ENCODE measurements at regions not wholly inside any gene's neighbourhood (a gene's known extent, or its start where the extent isn't known, plus 50 kb on each side); places are given as distances from the start of the nearest gene placed in this dataset.

DNA sequence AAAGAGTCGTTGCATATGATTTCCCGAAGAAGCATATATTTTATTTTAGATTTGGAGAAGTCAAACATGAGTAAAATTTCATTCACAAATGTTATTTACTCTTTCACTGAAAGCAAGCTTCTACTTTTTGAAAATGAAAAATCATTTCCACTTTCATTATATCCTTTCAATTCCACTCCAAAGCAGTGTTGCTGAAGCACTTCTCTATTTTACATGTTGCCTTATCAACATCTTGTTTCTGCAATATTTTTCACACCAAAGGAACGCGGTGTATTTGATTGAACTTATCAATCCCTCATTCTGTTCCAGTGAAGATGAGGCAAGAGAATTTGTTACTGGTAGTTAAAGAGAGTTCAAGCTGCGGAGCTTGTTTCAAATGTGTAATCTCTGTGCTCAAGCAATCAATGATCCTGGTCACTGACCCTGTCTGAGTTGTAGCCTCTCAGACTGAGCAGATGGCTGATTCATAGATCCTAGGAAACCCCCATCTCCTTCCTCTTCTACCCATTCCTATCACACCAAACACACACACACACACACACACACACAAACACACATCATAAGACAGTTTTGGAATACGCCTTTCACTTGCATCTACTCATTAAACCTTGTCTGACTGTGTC, 236.2 kb upstream of the FLRT2 start:
- no peak for ATAC-seq
- Histone ChIP-seq H3K27ac (ENCODE audit: low read depth) (no peak overlapping the region), H3K79me2 (replicated peaks; ENCODE audit: insufficient read depth) (no peaks in the 10 kb centered on the region), H4K20me1 (replicated peaks; ENCODE audit: insufficient read depth) (no peaks in the 10 kb centered on the region), H2AFZ (no peak overlapping the region), H3K9me2 (ENCODE audit: insufficient read depth) (peaks cover under 1% of the 10 kb centered on the region; the same call in 1 of the 2 replicates), H3K4me1 (ENCODE audit: insufficient read depth) (no peaks in the 10 kb centered on the region), H3K27me3 (ENCODE audit: insufficient read depth) (no peaks in the 10 kb centered on the region), H3F3A (replicated peaks; ENCODE audit: low read depth) (no peaks in the 10 kb centered on the region), H3K4me2 (no peak overlapping the region), H3K36me3 (ENCODE audit: insufficient read depth) (no peaks in the 10 kb centered on the region), H3K4me3 (no peak overlapping the region)
- H3K4me1 Mint-ChIP-seq, result no peaks in the 10 kb centered on the region
- H3K9me3 Mint-ChIP-seq, result no peaks in the 10 kb centered on the region
- no peaks in the 10 kb centered on the region for H3K27me3 Mint-ChIP-seq (ENCODE audit: insufficient read depth, low read depth, poor library complexity)
- no peak for DNase-seq (ENCODE audit: low spot score)
- TF ChIP-seq, protein P1, sequence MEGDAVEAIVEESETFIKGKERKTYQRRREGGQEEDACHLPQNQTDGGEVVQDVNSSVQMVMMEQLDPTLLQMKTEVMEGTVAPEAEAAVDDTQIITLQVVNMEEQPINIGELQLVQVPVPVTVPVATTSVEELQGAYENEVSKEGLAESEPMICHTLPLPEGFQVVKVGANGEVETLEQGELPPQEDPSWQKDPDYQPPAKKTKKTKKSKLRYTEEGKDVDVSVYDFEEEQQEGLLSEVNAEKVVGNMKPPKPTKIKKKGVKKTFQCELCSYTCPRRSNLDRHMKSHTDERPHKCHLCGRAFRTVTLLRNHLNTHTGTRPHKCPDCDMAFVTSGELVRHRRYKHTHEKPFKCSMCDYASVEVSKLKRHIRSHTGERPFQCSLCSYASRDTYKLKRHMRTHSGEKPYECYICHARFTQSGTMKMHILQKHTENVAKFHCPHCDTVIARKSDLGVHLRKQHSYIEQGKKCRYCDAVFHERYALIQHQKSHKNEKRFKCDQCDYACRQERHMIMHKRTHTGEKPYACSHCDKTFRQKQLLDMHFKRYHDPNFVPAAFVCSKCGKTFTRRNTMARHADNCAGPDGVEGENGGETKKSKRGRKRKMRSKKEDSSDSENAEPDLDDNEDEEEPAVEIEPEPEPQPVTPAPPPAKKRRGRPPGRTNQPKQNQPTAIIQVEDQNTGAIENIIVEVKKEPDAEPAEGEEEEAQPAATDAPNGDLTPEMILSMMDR (conservative IDR thresholded peaks at IDR 0.05; ENCODE audit: low read depth in 2 of 2), result no peak
- TF ChIP-seq NANOG (IDR thresholded peaks at IDR 0.05; ENCODE audit: borderline replicate concordance) (no peak), JUNB (IDR thresholded peaks at IDR 0.05; ENCODE audit: unreplicated experiment) (no peak), EZH2phosphoT487 (IDR thresholded peaks at IDR 0.05; ENCODE audit: unreplicated experiment) (no peak), CREB1 (CRISPR knock-in tag; IDR thresholded peaks at IDR 0.05; ENCODE audit: low read depth) (no peak), POLR2AphosphoS5 (IDR thresholded peaks at IDR 0.05; ENCODE audit: low read depth) (no peak), EZH2 (IDR thresholded peaks at IDR 0.05; ENCODE audit: low read depth, unreplicated experiment) (no peak), ZNF331 (CRISPR knock-in tag; IDR thresholded peaks at IDR 0.05; ENCODE audit: low read depth) (no peak), STAT1 (IDR thresholded peaks at IDR 0.05; ENCODE audit: unreplicated experiment) (no peak)
- TF ChIP-seq, protein P2, sequence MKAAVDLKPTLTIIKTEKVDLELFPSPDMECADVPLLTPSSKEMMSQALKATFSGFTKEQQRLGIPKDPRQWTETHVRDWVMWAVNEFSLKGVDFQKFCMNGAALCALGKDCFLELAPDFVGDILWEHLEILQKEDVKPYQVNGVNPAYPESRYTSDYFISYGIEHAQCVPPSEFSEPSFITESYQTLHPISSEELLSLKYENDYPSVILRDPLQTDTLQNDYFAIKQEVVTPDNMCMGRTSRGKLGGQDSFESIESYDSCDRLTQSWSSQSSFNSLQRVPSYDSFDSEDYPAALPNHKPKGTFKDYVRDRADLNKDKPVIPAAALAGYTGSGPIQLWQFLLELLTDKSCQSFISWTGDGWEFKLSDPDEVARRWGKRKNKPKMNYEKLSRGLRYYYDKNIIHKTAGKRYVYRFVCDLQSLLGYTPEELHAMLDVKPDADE (IDR thresholded peaks at IDR 0.05), result no peak
- no peak overlapping the region for H3K4me3 Mint-ChIP-seq
- H3K36me3 Mint-ChIP-seq (ENCODE audit: low read depth), result no peaks in the 10 kb centered on the region
- H3K27ac Mint-ChIP-seq, result no peak overlapping the region

DNA sequence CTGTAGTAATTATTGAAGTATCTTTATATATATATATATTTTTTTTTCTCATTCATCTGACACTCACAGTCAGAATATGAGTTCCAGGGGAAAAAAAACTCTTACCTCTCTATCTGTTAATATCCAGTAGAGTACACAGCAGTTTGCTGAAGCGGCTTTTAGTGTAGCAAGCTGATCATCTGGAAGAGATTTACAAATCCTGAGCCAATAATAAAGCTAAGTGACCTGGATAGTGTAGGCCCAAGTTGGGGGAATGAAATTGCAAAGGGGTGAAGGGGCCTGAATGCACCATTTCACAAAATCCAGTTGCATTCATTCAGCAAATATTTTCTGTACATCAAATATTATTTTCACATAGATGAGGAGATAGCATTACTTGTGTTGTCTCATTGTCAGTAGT, 234.6 kb upstream of the FLRT2 start:
- no peak for DNase-seq (ENCODE audit: low spot score)
- no peak overlapping the region for H3K4me3 ChIP-seq
- H3F3A ChIP-seq (replicated peaks; ENCODE audit: low read depth), result no peaks in the 10 kb centered on the region
- no peaks in the 10 kb centered on the region for H3K79me2 ChIP-seq (replicated peaks; ENCODE audit: insufficient read depth)
- H3K4me3 Mint-ChIP-seq, result no peak overlapping the region
- H3K27me3 ChIP-seq (ENCODE audit: insufficient read depth), result no peaks in the 10 kb centered on the region
- H3K36me3 Mint-ChIP-seq (ENCODE audit: low read depth), result no peaks in the 10 kb centered on the region
- H3K36me3 ChIP-seq (ENCODE audit: insufficient read depth), result no peaks in the 10 kb centered on the region
- no peaks in the 10 kb centered on the region for H4K20me1 ChIP-seq (replicated peaks; ENCODE audit: insufficient read depth)
- no peaks in the 10 kb centered on the region for H3K27me3 Mint-ChIP-seq (ENCODE audit: insufficient read depth, low read depth, poor library complexity)
- H3K4me1 ChIP-seq (ENCODE audit: insufficient read depth), result no peaks in the 10 kb centered on the region
- no peak for ATAC-seq
- no peaks in the 10 kb centered on the region for H3K4me1 Mint-ChIP-seq
- peaks cover 9% of the 10 kb centered on the region for H3K9me2 ChIP-seq (ENCODE audit: insufficient read depth)
- H3K9me3 Mint-ChIP-seq, result no peaks in the 10 kb centered on the region
- H3K4me2 ChIP-seq, result no peak overlapping the region
- no peak overlapping the region for H3K27ac ChIP-seq (ENCODE audit: low read depth)
- H3K27ac Mint-ChIP-seq, result no peak overlapping the region
- H2AFZ ChIP-seq, result no peak overlapping the region
- TF ChIP-seq EZH2phosphoT487 (IDR thresholded peaks at IDR 0.05; ENCODE audit: unreplicated experiment), result no peak
- TF ChIP-seq NANOG (IDR thresholded peaks at IDR 0.05; ENCODE audit: borderline replicate concordance), result no peak
- TF ChIP-seq, protein P3, sequence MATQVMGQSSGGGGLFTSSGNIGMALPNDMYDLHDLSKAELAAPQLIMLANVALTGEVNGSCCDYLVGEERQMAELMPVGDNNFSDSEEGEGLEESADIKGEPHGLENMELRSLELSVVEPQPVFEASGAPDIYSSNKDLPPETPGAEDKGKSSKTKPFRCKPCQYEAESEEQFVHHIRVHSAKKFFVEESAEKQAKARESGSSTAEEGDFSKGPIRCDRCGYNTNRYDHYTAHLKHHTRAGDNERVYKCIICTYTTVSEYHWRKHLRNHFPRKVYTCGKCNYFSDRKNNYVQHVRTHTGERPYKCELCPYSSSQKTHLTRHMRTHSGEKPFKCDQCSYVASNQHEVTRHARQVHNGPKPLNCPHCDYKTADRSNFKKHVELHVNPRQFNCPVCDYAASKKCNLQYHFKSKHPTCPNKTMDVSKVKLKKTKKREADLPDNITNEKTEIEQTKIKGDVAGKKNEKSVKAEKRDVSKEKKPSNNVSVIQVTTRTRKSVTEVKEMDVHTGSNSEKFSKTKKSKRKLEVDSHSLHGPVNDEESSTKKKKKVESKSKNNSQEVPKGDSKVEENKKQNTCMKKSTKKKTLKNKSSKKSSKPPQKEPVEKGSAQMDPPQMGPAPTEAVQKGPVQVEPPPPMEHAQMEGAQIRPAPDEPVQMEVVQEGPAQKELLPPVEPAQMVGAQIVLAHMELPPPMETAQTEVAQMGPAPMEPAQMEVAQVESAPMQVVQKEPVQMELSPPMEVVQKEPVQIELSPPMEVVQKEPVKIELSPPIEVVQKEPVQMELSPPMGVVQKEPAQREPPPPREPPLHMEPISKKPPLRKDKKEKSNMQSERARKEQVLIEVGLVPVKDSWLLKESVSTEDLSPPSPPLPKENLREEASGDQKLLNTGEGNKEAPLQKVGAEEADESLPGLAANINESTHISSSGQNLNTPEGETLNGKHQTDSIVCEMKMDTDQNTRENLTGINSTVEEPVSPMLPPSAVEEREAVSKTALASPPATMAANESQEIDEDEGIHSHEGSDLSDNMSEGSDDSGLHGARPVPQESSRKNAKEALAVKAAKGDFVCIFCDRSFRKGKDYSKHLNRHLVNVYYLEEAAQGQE (IDR thresholded peaks at IDR 0.05; ENCODE audit: unreplicated experiment), result no peak

Data from GM23338 (cell line).